ENCODE measurements at regions not wholly inside any gene's neighbourhood (a gene's known extent, or its start where the extent isn't known, plus 50 kb on each side); places are given as distances from the start of the nearest gene placed in this dataset.

GRCh38 chr12:77496714-77497113 is 334.0 kb upstream of the NAV3 start:
- TF ChIP-seq ZNF274 (IDR thresholded peaks at IDR 0.05; ENCODE audit: low read length) (no peak), ZNF274 (tag by site-specific recombination; IDR thresholded peaks at IDR 0.05; ENCODE audit: borderline replicate concordance) (no peak), KLF1 (tag by site-specific recombination; IDR thresholded peaks at IDR 0.05) (no peak)

Measured in HEK293 (cell line).